Nephron (organoid): ENCODE measurements at regions not wholly inside any gene's neighbourhood (a gene's known extent, or its start where the extent isn't known, plus 50 kb on each side); places are given as distances from the start of the nearest gene placed in this dataset.

ENCODE experiments used
- H3K27ac Mint-ChIP-seq, 3 experiments: 2 replicates each; pipeline ENCODE4 v1.8.0; 2020; ENCODE audit warnings: mixed read lengths in 3 of 3, mild to moderate bottlenecking in 2 of 3, moderate library complexity in 1 of 3
- H3K27me3 Mint-ChIP-seq: 2 replicates; pipeline ENCODE4 v1.8.0; 2021; ENCODE audit warnings: low read depth, mild to moderate bottlenecking, moderate library complexity, mixed read lengths
- H3K36me3 Mint-ChIP-seq: 2 replicates; pipeline ENCODE4 v1.8.0; 2020; ENCODE audit warnings: low read depth, mixed read lengths
- H3K4me1 Mint-ChIP-seq: 2 replicates; pipeline ENCODE4 v1.8.0; 2020; ENCODE audit warnings: mixed read lengths
- H3K4me3 Mint-ChIP-seq, 3 experiments: 2 replicates each; pipeline ENCODE4 v1.8.0; 2020; ENCODE audit warnings: mild to moderate bottlenecking in 3 of 3, mixed read lengths in 3 of 3, moderate library complexity in 2 of 3
- H3K9me3 Mint-ChIP-seq: 2 replicates; pipeline ENCODE4 v1.8.0; 2020; ENCODE audit warnings: mixed read lengths
- CTCF ChIP-seq, 3 experiments: fragments of 200-600 bp; sonication (generic); IDR thresholded peaks; one replicate each; pipeline ENCODE4 v1.5.0; 2021; ENCODE audit warnings: antibody characterized with exemption in 3 of 3; ENCODE audit not compliant: unreplicated experiment in 3 of 3

GRCh38 chr11:98180511-98180910, 840.2 kb upstream of the CNTN5 start:
- Mint-ChIP-seq H3K27ac (peak overlapping the region in 1 of 3 experiments; percentile 8), H3K27me3 (no peaks in the 10 kb centered on the region), H3K9me3 (peaks cover 4% of the 10 kb centered on the region), H3K4me3 (no peak overlapping the region), H3K4me1 (peaks cover 8% of the 10 kb centered on the region), H3K36me3 (no peaks in the 10 kb centered on the region)
- no peak for TF ChIP-seq CTCF (IDR thresholded peaks at IDR 0.05; ENCODE audit: unreplicated experiment in 3 of 3)

- Mint-ChIP-seq H3K36me3 (no peaks in the 10 kb centered on the region), H3K4me1 (peaks cover 8% of the 10 kb centered on the region), H3K27me3 (no peaks in the 10 kb centered on the region), H3K27ac (peak overlapping the region in 1 of 3 experiments; percentile 52), H3K4me3 (no peak overlapping the region), H3K9me3 (peaks cover 4% of the 10 kb centered on the region)
- no peak for TF ChIP-seq CTCF (IDR thresholded peaks at IDR 0.05; ENCODE audit: unreplicated experiment in 3 of 3)
Measured at GRCh38 chr11:98180921-98181320, 839.8 kb upstream of the CNTN5 start.

GRCh38 chr11:98183034-98183433, 837.7 kb upstream of the CNTN5 start:
- H3K27ac Mint-ChIP-seq = no peak overlapping the region
- no peak for TF ChIP-seq CTCF (IDR thresholded peaks at IDR 0.05; ENCODE audit: unreplicated experiment in 3 of 3)
- H3K4me1 Mint-ChIP-seq = peaks cover 8% of the 10 kb centered on the region
- H3K4me3 Mint-ChIP-seq = no peak overlapping the region
- H3K9me3 Mint-ChIP-seq = peaks cover 11% of the 10 kb centered on the region
- H3K27me3 Mint-ChIP-seq = no peaks in the 10 kb centered on the region
- no peaks in the 10 kb centered on the region for H3K36me3 Mint-ChIP-seq

GRCh38 chr11:98185245-98185644, 835.5 kb upstream of the CNTN5 start:
- no peaks in the 10 kb centered on the region for H3K27me3 Mint-ChIP-seq
- TF ChIP-seq CTCF (IDR thresholded peaks at IDR 0.05; ENCODE audit: unreplicated experiment in 3 of 3) = no peak
- no peak overlapping the region for H3K27ac Mint-ChIP-seq
- no peaks in the 10 kb centered on the region for H3K36me3 Mint-ChIP-seq
- H3K4me1 Mint-ChIP-seq = peaks cover 3% of the 10 kb centered on the region
- no peak overlapping the region for H3K4me3 Mint-ChIP-seq
- peaks cover 11% of the 10 kb centered on the region for H3K9me3 Mint-ChIP-seq

- Mint-ChIP-seq H3K27me3 (no peaks in the 10 kb centered on the region), H3K4me3 (no peak overlapping the region), H3K4me1 (no peaks in the 10 kb centered on the region), H3K36me3 (no peaks in the 10 kb centered on the region), H3K27ac (no peak overlapping the region), H3K9me3 (no peaks in the 10 kb centered on the region)
- TF ChIP-seq CTCF (IDR thresholded peaks at IDR 0.05; ENCODE audit: unreplicated experiment in 3 of 3) = no peak
Measured at GRCh38 chr11:98194611-98195010, 826.1 kb upstream of the CNTN5 start.

- H3K27ac Mint-ChIP-seq = no peak overlapping the region
- H3K27me3 Mint-ChIP-seq = no peaks in the 10 kb centered on the region
- H3K4me1 Mint-ChIP-seq = no peaks in the 10 kb centered on the region
- TF ChIP-seq CTCF (IDR thresholded peaks at IDR 0.05; ENCODE audit: unreplicated experiment in 3 of 3) = no peak
- no peak overlapping the region for H3K4me3 Mint-ChIP-seq
- H3K9me3 Mint-ChIP-seq = no peaks in the 10 kb centered on the region
- H3K36me3 Mint-ChIP-seq = no peaks in the 10 kb centered on the region
Measured at GRCh38 chr11:98195300-98195699, 825.4 kb upstream of the CNTN5 start.
